ENCODE measurements at regions not wholly inside any gene's neighbourhood (a gene's known extent, or its start where the extent isn't known, plus 50 kb on each side); places are given as distances from the start of the nearest gene placed in this dataset.

DNA sequence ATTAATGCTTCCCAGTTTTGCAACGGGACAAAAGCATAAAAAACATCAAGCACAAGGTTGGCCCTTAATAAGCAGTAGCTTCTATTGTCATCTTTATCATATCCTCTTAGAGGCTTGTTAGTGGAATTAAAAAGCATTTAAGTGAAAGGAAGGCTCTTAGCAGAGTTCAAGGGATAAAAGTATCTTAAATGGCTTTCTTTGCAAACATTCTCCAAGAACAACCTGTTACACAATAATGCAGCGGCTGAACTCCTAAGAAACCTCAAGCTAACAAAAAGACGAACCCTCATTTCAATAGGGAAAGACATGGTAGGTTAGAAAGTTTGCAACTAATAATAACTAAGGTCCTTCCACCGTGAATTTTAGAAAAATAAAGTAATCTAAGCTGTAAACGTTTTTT, 82.1 kb downstream of the MPP7 start:
- TF ChIP-seq CTCF (IDR thresholded peaks at IDR 0.05) = no peak
- no peak for TF ChIP-seq ZFX (IDR thresholded peaks at IDR 0.05; ENCODE audit: borderline replicate concordance)

All from 22Rv1 (cell line).